ENCODE measurements at regions not wholly inside any gene's neighbourhood (a gene's known extent, or its start where the extent isn't known, plus 50 kb on each side); places are given as distances from the start of the nearest gene placed in this dataset.
A peak's percentile ranks its signal among the peaks of the same experiment; 100 is the strongest.

- no peak for DNase-seq (ENCODE audit: low spot score)
Measured at GRCh38 chr16:56140645-56141044, 50.6 kb upstream of the GNAO1 start.

- DNase-seq (ENCODE audit: low spot score): no peak
Measured at GRCh38 chr16:56137269-56137668, 54.0 kb upstream of the GNAO1 start.

GRCh38 chr16:56136256-56136655 is 55.0 kb upstream of the GNAO1 start:
- DNase-seq (ENCODE audit: low spot score): no peak

DNA sequence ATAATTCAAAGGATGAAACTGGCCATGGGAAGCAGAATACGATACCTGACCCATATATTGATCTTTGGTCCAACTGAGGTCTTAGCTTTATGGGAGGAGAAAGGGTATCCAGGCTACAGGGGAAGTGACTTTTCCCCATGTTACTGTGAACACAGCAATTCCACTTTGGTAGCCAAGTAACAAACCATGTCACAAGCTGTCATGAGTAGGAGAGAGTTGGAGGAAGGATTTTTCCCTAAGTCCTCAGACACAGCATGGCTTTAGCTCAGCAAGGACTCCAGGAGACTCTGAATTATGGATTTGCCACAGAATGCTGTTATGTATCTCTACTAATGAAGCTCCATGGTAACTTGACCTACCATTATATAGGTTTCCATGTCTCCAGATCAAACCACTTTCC is 56.5 kb upstream of the GNAO1 start:
- DNase-seq (ENCODE audit: low spot score): no peak

- no peak for DNase-seq (ENCODE audit: low spot score)
Measured at GRCh38 chr16:56125922-56126321, 65.4 kb upstream of the GNAO1 start.

DNA sequence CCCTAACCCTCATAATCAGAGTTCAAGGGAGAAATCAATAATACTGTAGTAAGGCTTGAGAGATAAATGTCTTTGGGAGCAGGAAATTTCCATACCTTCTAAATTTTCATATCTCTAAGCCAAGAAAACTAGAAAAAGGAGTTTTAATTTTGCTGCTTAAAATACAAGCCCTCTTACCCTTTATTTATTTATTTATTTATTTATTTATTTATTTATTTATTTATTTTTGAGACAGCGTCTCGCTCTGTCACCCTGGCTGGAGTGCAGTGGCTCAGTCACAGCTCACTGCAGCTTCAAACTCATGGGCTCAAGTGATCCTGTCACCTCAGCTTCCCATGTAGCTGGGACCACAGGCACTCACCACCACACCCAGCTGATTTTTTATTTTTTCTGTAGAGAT is 69.0 kb upstream of the GNAO1 start:
- DNase-seq (ENCODE audit: low spot score): no peak

- DNase-seq (ENCODE audit: low spot score): no peak
Measured at GRCh38 chr16:56121156-56121500, 70.2 kb upstream of the GNAO1 start.

DNA sequence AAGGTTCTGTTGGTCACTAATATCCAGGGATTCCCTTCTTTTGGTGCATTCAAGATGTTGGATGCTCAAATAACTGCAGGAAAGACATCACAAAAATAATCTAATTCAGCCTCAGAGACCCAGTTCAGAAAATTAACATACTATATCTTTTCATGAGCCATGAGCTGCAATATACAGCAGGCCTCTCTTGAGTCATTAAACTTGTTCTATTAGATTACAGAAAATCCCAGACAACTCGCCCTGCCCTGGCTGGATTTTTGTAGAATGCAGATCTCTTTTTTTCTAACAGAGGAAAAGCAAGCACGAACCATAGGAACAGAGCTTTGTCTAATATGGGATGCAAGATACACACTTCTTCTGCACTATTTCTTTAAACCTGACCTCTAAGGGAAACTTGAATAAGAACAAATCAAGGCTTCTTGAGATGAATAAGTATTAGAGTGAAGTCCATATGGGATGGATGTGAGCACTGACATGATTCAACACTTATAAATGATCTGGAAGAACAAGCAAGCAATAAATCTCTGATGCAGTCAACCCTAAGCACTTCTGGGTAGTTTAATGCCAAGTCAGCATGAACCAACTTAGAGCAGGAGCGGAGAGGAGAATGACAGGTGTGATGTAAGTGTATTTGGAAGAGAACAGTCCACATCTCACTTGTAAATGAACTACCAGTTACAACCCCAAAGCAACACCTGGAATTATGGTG is 70.7 kb upstream of the GNAO1 start:
- no peak for DNase-seq (ENCODE audit: low spot score)

- DNase-seq (ENCODE audit: low spot score): no peak
Measured at GRCh38 chr16:56119133-56119532, 72.2 kb upstream of the GNAO1 start.

DNA sequence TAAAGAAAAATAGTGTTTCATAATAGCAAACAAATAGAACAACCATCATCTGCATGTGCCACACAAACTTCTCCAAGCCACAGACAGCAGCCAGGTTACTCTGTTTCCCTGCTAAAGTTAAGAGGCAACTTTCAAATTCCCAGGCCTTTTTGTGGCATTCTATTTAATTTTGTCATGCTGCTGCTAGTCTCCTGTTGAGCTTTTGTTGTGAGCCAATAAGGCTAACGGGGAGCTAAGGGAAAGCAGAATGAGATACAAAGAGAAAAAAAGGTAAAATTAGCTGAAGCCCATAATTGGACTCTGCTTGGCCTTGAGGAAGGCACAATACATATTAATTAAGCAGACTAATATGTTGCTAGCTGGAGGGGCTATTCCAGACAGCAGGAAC is 74.7 kb upstream of the GNAO1 start:
- no peak for DNase-seq (ENCODE audit: low spot score)

- peak; percentile 21 for DNase-seq (ENCODE audit: low spot score)
Measured at GRCh38 chr16:56115817-56116576, 75.3 kb upstream of the GNAO1 start.

GRCh38 chr16:56113223-56113622 is 78.1 kb upstream of the GNAO1 start:
- DNase-seq (ENCODE audit: low spot score): no peak

DNA sequence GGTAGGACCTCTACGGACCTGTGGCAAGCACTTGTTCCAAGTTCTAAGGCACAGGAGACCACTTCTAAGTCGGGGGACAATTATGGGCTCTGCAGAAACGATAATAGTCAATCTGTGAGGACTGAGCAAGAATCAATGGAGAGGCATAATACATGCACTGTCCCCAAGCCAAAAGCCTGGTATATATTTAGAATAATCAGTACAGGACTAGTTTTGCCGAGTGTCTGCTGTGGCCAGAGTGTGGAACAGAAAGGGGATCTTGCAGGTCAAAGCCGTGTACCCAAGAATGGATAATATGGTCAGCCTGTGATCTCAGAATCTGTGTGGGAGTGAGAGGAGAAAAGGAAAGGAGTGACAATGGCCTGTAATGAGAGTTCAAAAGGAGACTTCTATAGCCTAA is 80.2 kb upstream of the GNAO1 start:
- no peak for DNase-seq (ENCODE audit: low spot score)

GRCh38 chr16:56109994-56110393 is 81.3 kb upstream of the GNAO1 start:
- no peak for DNase-seq (ENCODE audit: low spot score)

GRCh38 chr16:56109205-56109604 is 82.1 kb upstream of the GNAO1 start:
- DNase-seq (ENCODE audit: low spot score): peak; percentile 60

GRCh38 chr16:56108724-56109123 is 82.6 kb upstream of the GNAO1 start:
- DNase-seq (ENCODE audit: low spot score): peak; percentile 19

GRCh38 chr16:56108056-56108471 is 83.2 kb upstream of the GNAO1 start:
- peak; percentile 91 for DNase-seq (ENCODE audit: low spot score)

DNA sequence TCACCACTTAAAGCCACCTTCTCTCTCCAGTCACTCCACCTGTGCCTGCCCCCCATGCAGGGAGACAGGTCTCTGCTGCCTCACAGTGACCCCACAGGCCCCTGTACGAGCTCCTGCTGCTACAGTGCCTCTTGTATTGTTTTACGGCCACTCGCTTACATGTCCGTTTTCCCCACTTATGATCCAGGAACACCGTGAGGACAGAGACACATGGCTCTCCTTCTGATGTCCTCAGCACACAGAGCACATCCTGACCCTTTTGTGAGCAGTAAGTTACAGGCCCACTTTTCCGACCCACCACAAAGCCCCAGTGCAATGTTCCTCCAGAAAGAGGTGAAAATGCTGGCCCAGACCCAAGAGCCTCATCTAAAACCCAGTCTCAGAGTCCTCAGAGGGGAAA is 84.8 kb upstream of the GNAO1 start:
- no peak for DNase-seq (ENCODE audit: low spot score)

DNA sequence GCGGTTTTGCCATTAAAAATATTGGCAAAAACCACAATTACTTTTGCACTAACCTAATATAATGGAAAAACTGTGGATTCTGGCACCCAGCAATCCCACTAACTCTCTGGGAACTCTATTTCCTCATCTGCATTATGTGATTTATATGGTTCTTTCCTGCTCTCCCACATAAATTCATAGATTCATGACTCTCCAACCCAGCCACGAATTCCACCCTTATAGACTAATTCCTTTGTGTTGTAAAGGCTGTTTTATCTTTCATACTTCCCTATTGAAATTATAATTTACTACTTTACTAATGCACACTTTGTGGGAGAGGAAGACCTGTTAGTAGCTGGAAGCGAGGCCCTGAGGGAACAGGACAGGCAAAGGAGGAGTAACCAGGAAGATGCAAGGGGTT is 88.4 kb upstream of the GNAO1 start:
- DNase-seq (ENCODE audit: low spot score): no peak

GRCh38 chr16:56102183-56102686 is 89.1 kb upstream of the GNAO1 start:
- peak; percentile 56 for DNase-seq (ENCODE audit: low spot score)

GRCh38 chr16:56101480-56101879 is 89.8 kb upstream of the GNAO1 start:
- DNase-seq (ENCODE audit: low spot score): no peak

DNA sequence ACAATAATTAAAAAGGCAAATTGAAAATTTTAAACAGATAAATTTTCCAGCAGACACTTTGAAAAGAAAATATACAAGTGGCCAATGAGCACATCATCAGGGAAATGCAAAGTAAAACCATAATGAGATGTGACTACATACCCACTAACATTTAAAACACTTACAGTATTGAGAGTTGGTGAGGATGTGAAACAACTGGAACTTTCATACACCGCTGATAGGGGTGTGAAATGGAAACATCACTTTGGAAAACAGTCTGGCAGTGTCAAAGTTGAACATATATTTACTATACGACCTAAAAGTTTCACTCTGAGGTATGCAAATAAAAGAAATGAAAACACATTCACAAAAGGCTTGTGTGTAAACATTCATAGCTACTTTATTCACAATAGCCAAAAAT is 94.0 kb upstream of the GNAO1 start:
- DNase-seq (ENCODE audit: low spot score): no peak

DNA sequence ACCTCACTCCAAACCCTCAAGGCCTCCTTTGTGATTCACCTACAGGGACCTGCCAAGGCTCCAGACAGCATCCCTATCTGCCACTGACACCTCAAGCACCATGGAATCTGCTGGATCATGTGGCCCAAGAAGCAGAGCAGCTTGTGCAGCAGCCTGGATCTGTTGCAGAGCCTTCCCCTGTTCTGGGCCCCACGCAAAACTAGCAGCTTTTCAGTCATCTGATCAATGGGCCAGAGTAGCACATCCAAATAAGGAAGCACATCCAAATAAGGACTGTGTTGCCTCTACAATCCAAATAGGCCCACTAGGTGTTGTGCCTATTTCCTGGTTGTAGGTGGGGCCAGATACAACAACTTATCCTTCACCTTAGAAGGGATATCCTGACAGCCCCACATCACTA is 97.1 kb upstream of the GNAO1 start:
- DNase-seq (ENCODE audit: low spot score): no peak

DNA sequence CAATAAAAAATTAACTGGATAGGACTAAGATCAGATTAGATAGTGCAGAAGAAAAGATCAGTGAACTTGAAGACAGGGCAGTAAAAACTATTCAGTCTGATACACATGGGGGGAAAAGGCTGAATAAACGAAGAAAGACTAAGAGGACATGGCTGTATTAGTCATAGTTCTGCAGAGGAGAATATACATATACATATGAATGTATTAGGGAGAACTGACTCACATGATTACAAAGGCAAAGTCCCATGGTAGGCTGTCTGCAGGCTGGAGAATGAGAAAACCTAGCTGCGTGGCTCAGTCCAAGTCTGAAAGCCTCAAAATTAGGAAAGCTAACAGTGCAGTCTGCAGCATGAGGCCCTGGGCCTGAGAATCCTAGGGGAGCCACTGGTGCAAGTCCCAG is 98.2 kb upstream of the GNAO1 start:
- no peak for DNase-seq (ENCODE audit: low spot score)

Data from putamen (tissue), 1 donor.